HepG2 (cell line): ENCODE measurements at regions not wholly inside any gene's neighbourhood (a gene's known extent, or its start where the extent isn't known, plus 50 kb on each side); places are given as distances from the start of the nearest gene placed in this dataset.
"Not testable (repeated sequence)": the region's sequence is repeated elsewhere in the genome, so short reads cannot be mapped to it uniquely, and the experiment has no call there.

Experiments used
- ATAC-seq: fragments of 200-7000 bp; cut with Tn5 transposase; 3 replicates; pipeline ENCODE4 v1.9.1; 2020; ENCODE audit warnings: mild to moderate bottlenecking, moderate library complexity
- BruUV-seq: library from RNA; stranded (reverse); fragments of 400-500 nt; replicated peaks from 2 replicates; lab custom pipeline; 2021; lab: Mats Ljungman, UMichigan
- CTCF ChIA-PET: fragments of 300-600 bp; formaldehyde crosslinking; extraction: SDS; loops from one replicate; lab custom pipeline; 2021; ENCODE audit warnings: low total read pairs, inconsistent platforms, low intra/inter-chr PET ratio; lab: Yijun Ruan, JAX
- POLR2A ChIA-PET: fragments of 350-600 bp; sonication (Branson Sonifier 250); formaldehyde crosslinking; loops from one replicate; lab custom pipeline; 2020; ENCODE audit warnings: antibody characterized with exemption, inconsistent platforms; lab: Yijun Ruan, JAX
- DNase-seq: peaks from one replicate; pipeline ENCODE4 v3.0.0-alpha.2; 2015; ENCODE audit warnings: low spot score
- FAIRE-seq: peaks from 3 replicates; lab custom pipeline; 2011; peaks lifted over from hg19 to GRCh38; lab: Jason Lieb, UNC
- H2AFZ ChIP-seq: one replicate; pipeline ENCODE4 v1.6.1; 2011; ENCODE audit warnings: low read length, inconsistent platforms
- H3K27ac ChIP-seq: fragments of 300-600 bp; 3 replicates; pipeline ENCODE4 v1.8.0; 2011; ENCODE audit warnings: mixed run types, mild to moderate bottlenecking, mixed read lengths, low read length, inconsistent platforms; ENCODE audit not compliant: insufficient read depth; ENCODE audit errors: extremely low read length
- H3K27me3 ChIP-seq, 2 experiments: fragments of 200-600 bp in 1 of 2; 2 replicates in 1 of 2; 3 replicates in 1 of 2; pipeline versions ENCODE4 v1.6.0 to v1.8.0; 2011; ENCODE audit warnings: low read length in 2 of 2, mild to moderate bottlenecking in 2 of 2, moderate library complexity in 2 of 2, inconsistent platforms in 1 of 2; ENCODE audit not compliant: insufficient read depth in 2 of 2, control insufficient read depth in 1 of 2
- H3K36me3 ChIP-seq, 2 experiments: fragments of 200-600 bp in 1 of 2; replicated peaks in 1 of 2; 2 replicates in 1 of 2; 3 replicates in 1 of 2; pipeline versions ENCODE4 v1.5.1 to v1.8.0; 2011; ENCODE audit warnings: low read length in 2 of 2, inconsistent platforms in 1 of 2; ENCODE audit not compliant: insufficient read depth in 2 of 2, control insufficient read depth in 1 of 2
- H3K4me1 ChIP-seq: 2 replicates; pipeline ENCODE4 v1.5.1; 2012; ENCODE audit warnings: low read length, inconsistent platforms; ENCODE audit not compliant: insufficient read depth
- H3K4me2 ChIP-seq: 2 replicates; pipeline ENCODE4 v1.6.0; 2011; ENCODE audit warnings: low read depth, low read length, inconsistent platforms
- H3K4me3 ChIP-seq, 3 experiments: fragments of 200-600 bp in 1 of 3; sonication (generic), shearing (Covaris generic) in 1 of 3; replicated peaks in 1 of 3; 2 replicates each; pipeline ENCODE4 v1.5.1; 2011 to 2016; ENCODE audit warnings: low read length in 3 of 3, inconsistent platforms in 2 of 3, low read depth in 2 of 3, mild to moderate bottlenecking in 2 of 3, control low read depth in 1 of 3, mixed read lengths in 1 of 3; ENCODE audit not compliant: insufficient read depth in 1 of 3
- H3K79me2 ChIP-seq: one replicate; pipeline ENCODE4 v1.6.1; 2011; ENCODE audit warnings: low read length, inconsistent platforms; ENCODE audit not compliant: insufficient read depth
- H3K9ac ChIP-seq: 2 replicates; pipeline ENCODE4 v1.6.0; 2011; ENCODE audit warnings: mild to moderate bottlenecking, low read depth, low read length, inconsistent platforms; ENCODE audit not compliant: insufficient read depth
- H3K9me3 ChIP-seq: 2 replicates; pipeline ENCODE4 v1.5.1; 2012; ENCODE audit warnings: mild to moderate bottlenecking, low read length
- H4K20me1 ChIP-seq: 2 replicates; pipeline ENCODE4 v1.6.0; 2011; ENCODE audit warnings: inconsistent platforms, mild to moderate bottlenecking, low read length, moderate library complexity; ENCODE audit not compliant: insufficient read depth
- GABPB1 ChIP-seq: IDR thresholded peaks from 2 replicates; pipeline ENCODE4 v1.6.1; 2016; ENCODE audit warnings: mild to moderate bottlenecking, missing genetic modification reagents, moderate library complexity, missing compliant biosample characterization
- ZMYM4 ChIP-seq: sonication (generic); formaldehyde crosslinking; IDR thresholded peaks from 2 replicates; pipeline ENCODE4 v1.8.1; 2023; ENCODE audit warnings: mild to moderate bottlenecking, missing genetic modification reagents
- WGBS: methylation state at CpG from one replicate; pipeline ENCODE4 v1.1.6; 2017; ENCODE audit warnings: low lambda C conversion rate; 5-methylcytosine and 5-hydroxymethylcytosine counted together
- in situ Hi-C: cut with HindIII; loops from 2 replicates; pipeline ENCODE4 v1.10.0; 2017; ENCODE audit warnings: low pct_unique_long_range_greater_than_20kb; ENCODE audit not compliant: extremely low pct_ligation_motif_present
- intact Hi-C: fragments of 100-400 bp; cut with micrococcal nuclease; formaldehyde crosslinking; loops from one replicate; pipeline ENCODE4 v1.10.0; 2022; ENCODE audit not compliant: unreplicated experiment
- TF ChIP-seq, protein P1 (sequence below): sonication (generic); formaldehyde crosslinking; IDR thresholded peaks from 2 replicates; pipeline ENCODE4 v1.4.0; 2020; ENCODE audit warnings: mild to moderate bottlenecking, low read depth, missing genetic modification reagents

DNA sequence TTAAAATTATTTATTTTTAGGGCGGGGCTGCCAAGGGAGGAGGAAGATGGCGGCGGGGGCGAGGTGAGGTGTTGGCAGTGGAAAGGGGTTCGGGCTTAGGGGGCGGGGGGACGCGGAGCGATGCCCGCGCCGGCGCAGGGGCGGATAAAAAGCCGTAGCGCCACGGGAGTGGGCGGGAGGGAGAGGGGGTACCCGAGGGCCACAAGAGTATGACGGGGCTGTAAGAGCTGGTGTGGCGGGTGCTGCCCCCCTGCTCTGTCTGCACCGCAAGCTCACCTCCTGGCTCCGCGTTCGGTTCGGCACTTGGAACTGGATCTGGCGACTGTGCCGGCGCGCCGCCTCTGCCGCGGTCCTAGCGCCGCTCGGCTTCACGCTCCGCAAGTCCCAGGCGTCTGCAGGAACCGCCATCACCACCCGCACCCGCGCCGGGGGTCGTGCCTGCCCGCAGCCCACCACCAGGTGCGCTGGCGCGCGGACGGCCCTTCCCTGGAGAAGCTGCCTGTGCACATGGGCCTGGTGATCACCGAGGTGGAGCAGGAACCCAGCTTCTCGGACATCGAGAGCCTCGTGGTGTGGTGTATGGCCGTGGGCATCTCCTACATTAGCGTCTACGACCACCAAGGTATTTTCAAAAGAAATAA, 265.2 kb upstream of the SGCG start (continued):
- TF ChIP-seq, protein P1, sequence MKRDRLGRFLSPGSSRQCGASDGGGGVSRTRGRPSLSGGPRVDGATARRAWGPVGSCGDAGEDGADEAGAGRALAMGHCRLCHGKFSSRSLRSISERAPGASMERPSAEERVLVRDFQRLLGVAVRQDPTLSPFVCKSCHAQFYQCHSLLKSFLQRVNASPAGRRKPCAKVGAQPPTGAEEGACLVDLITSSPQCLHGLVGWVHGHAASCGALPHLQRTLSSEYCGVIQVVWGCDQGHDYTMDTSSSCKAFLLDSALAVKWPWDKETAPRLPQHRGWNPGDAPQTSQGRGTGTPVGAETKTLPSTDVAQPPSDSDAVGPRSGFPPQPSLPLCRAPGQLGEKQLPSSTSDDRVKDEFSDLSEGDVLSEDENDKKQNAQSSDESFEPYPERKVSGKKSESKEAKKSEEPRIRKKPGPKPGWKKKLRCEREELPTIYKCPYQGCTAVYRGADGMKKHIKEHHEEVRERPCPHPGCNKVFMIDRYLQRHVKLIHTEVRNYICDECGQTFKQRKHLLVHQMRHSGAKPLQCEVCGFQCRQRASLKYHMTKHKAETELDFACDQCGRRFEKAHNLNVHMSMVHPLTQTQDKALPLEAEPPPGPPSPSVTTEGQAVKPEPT (CRISPR knock-in tag), result no peak
- TF ChIP-seq GABPB1 (CRISPR knock-in tag) (peak; percentile 34; the same call in 1 of the 2 replicates), ZMYM4 (CRISPR knock-in tag) (0 out of 2 replicates have a peak, but pooled peaks have one; percentile 24)

DNA sequence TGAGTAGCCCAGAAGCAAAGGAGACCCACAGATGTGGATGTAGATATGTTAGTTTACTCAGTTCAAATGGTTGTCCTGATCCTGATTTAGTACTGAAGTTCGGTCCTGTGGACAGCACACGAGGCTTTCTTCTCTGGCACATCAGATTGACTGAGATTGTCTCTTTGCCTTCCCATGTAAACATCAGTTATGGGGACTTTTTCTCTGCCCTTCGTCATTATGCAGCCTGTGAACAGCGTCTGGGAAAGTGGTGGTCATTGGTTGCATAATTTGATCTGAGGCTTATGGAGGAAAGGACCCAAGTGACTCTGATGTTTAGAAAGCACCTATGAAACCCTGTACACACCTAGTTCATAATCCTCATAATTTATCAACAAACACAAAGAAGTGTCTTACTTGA, 264.5 kb upstream of the SGCG start:
- DNase-seq, H3K4me2 ChIP-seq, BruUV-seq, H3K27me3 ChIP-seq, CTCF ChIA-PET, H3K9me3 ChIP-seq, H4K20me1 ChIP-seq, H3K4me3 ChIP-seq, H2AFZ ChIP-seq, FAIRE-seq, intact Hi-C loops, H3K36me3 ChIP-seq, H3K79me2 ChIP-seq, H3K9ac ChIP-seq, H3K4me1 ChIP-seq, H3K27ac ChIP-seq, POLR2A ChIA-PET: not testable (repeated sequence)
- ATAC-seq, result peak; percentile 23; the same call in 1 of the 3 replicates
- WGBS, result 3% methylated on average over 4 of the region's 4 CpGs
- in situ Hi-C loops, result loop anchor here (10.0 kb wide), 1 partner anchor 1409 kb away; no protein-coding TSS in a partner anchor
